OCI-LY7 (cell line): ENCODE measurements at regions not wholly inside any gene's neighbourhood (a gene's known extent, or its start where the extent isn't known, plus 50 kb on each side); places are given as distances from the start of the nearest gene placed in this dataset.

Experiments
- BruUV-seq: library from RNA; stranded (reverse); fragments of 400-500 nt; replicated peaks from 2 replicates; lab custom pipeline; 2021; lab: Mats Ljungman, UMichigan
- CTCF ChIA-PET: fragments of 300-600 bp; sonication (Branson Sonifier 250); formaldehyde crosslinking; loops from one replicate; lab custom pipeline; 2022; ENCODE audit warnings: antibody characterized with exemption; ENCODE audit not compliant: unreplicated experiment; lab: Charles Lee
- POLR2A ChIA-PET: fragments of 300-600 bp; sonication (Branson Sonifier 250); formaldehyde crosslinking; loops from one replicate; lab custom pipeline; 2022; ENCODE audit warnings: antibody characterized with exemption; lab: Charles Lee
- DNase-seq: peaks from one replicate; pipeline ENCODE4 v3.0.0-alpha.2; 2015; ENCODE audit warnings: low spot score
- H2AFZ ChIP-seq: fragments of 200-600 bp; sonication (generic), shearing (Covaris generic); 2 replicates; pipeline ENCODE4 v1.6.1; 2014; ENCODE audit warnings: mild to moderate bottlenecking, antibody characterized with exemption, low read length, moderate library complexity
- H3K27ac ChIP-seq: fragments of 200-600 bp; sonication (generic); 2 replicates; pipeline ENCODE4 v1.5.1; 2014; ENCODE audit warnings: mixed run types, low read depth, mild to moderate bottlenecking, moderate library complexity, low read length, inconsistent platforms; ENCODE audit not compliant: poor library complexity, severe bottlenecking
- H3K36me3 ChIP-seq: fragments of 200-600 bp; sonication (generic); 2 replicates; pipeline ENCODE4 v1.6.1; 2014; ENCODE audit warnings: mild to moderate bottlenecking, antibody characterized with exemption, low read length, moderate library complexity, mixed read lengths; ENCODE audit not compliant: insufficient read depth
- H3K4me1 ChIP-seq: fragments of 200-600 bp; sonication (generic); 2 replicates; pipeline ENCODE4 v1.5.1; 2014; ENCODE audit warnings: mild to moderate bottlenecking, low read length; ENCODE audit not compliant: insufficient read depth, poor library complexity, severe bottlenecking
- H3K4me2 ChIP-seq: fragments of 200-600 bp; sonication (generic); 2 replicates; pipeline ENCODE4 v1.6.1; 2014; ENCODE audit warnings: mild to moderate bottlenecking, low read length
- H3K4me3 ChIP-seq: fragments of 200-600 bp; sonication (generic); 2 replicates; pipeline ENCODE4 v1.5.1; 2014; ENCODE audit warnings: mild to moderate bottlenecking, low read depth, low read length; ENCODE audit not compliant: poor library complexity, severe bottlenecking
- H3K79me2 ChIP-seq: fragments of 200-600 bp; sonication (generic); 2 replicates; pipeline ENCODE4 v1.6.1; 2016; ENCODE audit warnings: low read depth, mild to moderate bottlenecking, low read length, moderate library complexity, mixed read lengths; ENCODE audit not compliant: insufficient read depth
- H3K9me2 ChIP-seq: fragments of 200-600 bp; sonication (generic); 2 replicates; pipeline ENCODE4 v1.6.1; 2016; ENCODE audit warnings: mild to moderate bottlenecking, low read length, mixed read lengths; ENCODE audit not compliant: insufficient read depth
- H3K9me3 ChIP-seq: fragments of 200-600 bp; sonication (generic); 2 replicates; pipeline ENCODE4 v1.6.1; 2014; ENCODE audit warnings: mild to moderate bottlenecking, mixed run types, low read length, mixed read lengths
- H4K20me1 ChIP-seq: fragments of 200-600 bp; sonication (generic); 2 replicates; pipeline ENCODE4 v1.6.1; 2014; ENCODE audit warnings: mild to moderate bottlenecking, antibody characterized with exemption, low read length, moderate library complexity, mixed read lengths; ENCODE audit not compliant: insufficient read depth
- CTCF ChIP-seq: fragments of 200-600 bp; sonication (generic); conservative IDR thresholded peaks from 2 replicates; pipeline ENCODE4 v1.5.1; 2014; ENCODE audit warnings: mild to moderate bottlenecking, antibody characterized with exemption, low read length, moderate library complexity, mixed read lengths
- EZH2phosphoT487 ChIP-seq: fragments of 200-600 bp; sonication (generic); IDR thresholded peaks from 2 replicates; pipeline ENCODE4 v1.6.1; 2018; ENCODE audit warnings: low read depth, borderline replicate concordance, mild to moderate bottlenecking, mixed run types, antibody characterized with exemption, low read length, moderate library complexity, mixed read lengths
- intact Hi-C: fragments of 100-400 bp; cut with micrococcal nuclease; formaldehyde crosslinking; loops from one replicate; pipeline ENCODE4 v1.10.0; 2022; ENCODE audit not compliant: unreplicated experiment

- Histone ChIP-seq H3K4me1 (no peaks in the 10 kb centered on the region), H3K4me3 (no peak overlapping the region), H3K36me3 (no peaks in the 10 kb centered on the region), H3K27ac (no peak overlapping the region), H2AFZ (no peak overlapping the region), H3K4me2 (no peak overlapping the region), H3K9me3 (no peaks in the 10 kb centered on the region), H3K79me2 (no peaks in the 10 kb centered on the region), H4K20me1 (no peaks in the 10 kb centered on the region), H3K9me2 (no peaks in the 10 kb centered on the region)
- no peak for TF ChIP-seq CTCF
- no peak for TF ChIP-seq EZH2phosphoT487
- POLR2A ChIA-PET, result interaction anchor here (0.6 kb wide), 1 partner anchor 638 kb away, joined by 3 read pairs; no protein-coding TSS in a partner anchor
- intact Hi-C loops, result no loop called here
- no TSS peak for BruUV-seq
- CTCF ChIA-PET, result no interaction called here
- DNase-seq, result no peak
Observed at GRCh38 chr6:164991573-164991972, 317.8 kb downstream of the C6orf118 start.

- no peaks in the 10 kb centered on the region for H3K9me3 ChIP-seq
- no peak overlapping the region for H3K4me3 ChIP-seq
- no peak overlapping the region for H3K27ac ChIP-seq
- H3K79me2 ChIP-seq, result no peaks in the 10 kb centered on the region
- TF ChIP-seq EZH2phosphoT487 (no peak), CTCF (no peak)
- intact Hi-C loops, result no loop called here
- no peaks in the 10 kb centered on the region for H4K20me1 ChIP-seq
- BruUV-seq, result no TSS peak
- H3K4me1 ChIP-seq, result no peaks in the 10 kb centered on the region
- H3K9me2 ChIP-seq, result no peaks in the 10 kb centered on the region
- no peaks in the 10 kb centered on the region for H3K36me3 ChIP-seq
- CTCF ChIA-PET, result no interaction called here
- POLR2A ChIA-PET, result no interaction called here
- no peak for DNase-seq
- no peak overlapping the region for H3K4me2 ChIP-seq
- H2AFZ ChIP-seq, result no peak overlapping the region
Observed at GRCh38 chr6:164990901-164991300, 318.5 kb downstream of the C6orf118 start.

- Histone ChIP-seq H3K4me2 (no peak overlapping the region), H3K9me2 (no peaks in the 10 kb centered on the region), H2AFZ (no peak overlapping the region), H3K36me3 (no peaks in the 10 kb centered on the region), H3K79me2 (no peaks in the 10 kb centered on the region), H3K4me1 (no peaks in the 10 kb centered on the region), H3K27ac (no peak overlapping the region), H3K9me3 (no peaks in the 10 kb centered on the region), H3K4me3 (no peak overlapping the region), H4K20me1 (no peaks in the 10 kb centered on the region)
- ChIA-PET POLR2A (no interaction called here), CTCF (interaction anchor here (0.9 kb wide), 1 partner anchor 11 kb away, joined by 3 read pairs; no protein-coding TSS in a partner anchor)
- intact Hi-C loops, result no loop called here
- no peak for TF ChIP-seq CTCF
- TF ChIP-seq EZH2phosphoT487, result no peak
- no TSS peak for BruUV-seq
- no peak for DNase-seq
Observed at GRCh38 chr6:164982389-164982788, 327.0 kb downstream of the C6orf118 start.
